ENCODE measurements at regions not wholly inside any gene's neighbourhood (a gene's known extent, or its start where the extent isn't known, plus 50 kb on each side); places are given as distances from the start of the nearest gene placed in this dataset.
A peak's percentile ranks its signal among the peaks of the same experiment; 100 is the strongest.

GRCh38 chr4:108466936-108467902 is 153.2 kb upstream of the RPL34 start:
- H3K27ac Mint-ChIP-seq, result no peak overlapping the region
- H3K4me3 Mint-ChIP-seq, result no peak overlapping the region
- H3K4me1 Mint-ChIP-seq, result peaks cover 13% of the 10 kb centered on the region
- peaks cover 4% of the 10 kb centered on the region for H3K27me3 Mint-ChIP-seq (ENCODE audit: low read depth)
- TF ChIP-seq, protein P1, sequence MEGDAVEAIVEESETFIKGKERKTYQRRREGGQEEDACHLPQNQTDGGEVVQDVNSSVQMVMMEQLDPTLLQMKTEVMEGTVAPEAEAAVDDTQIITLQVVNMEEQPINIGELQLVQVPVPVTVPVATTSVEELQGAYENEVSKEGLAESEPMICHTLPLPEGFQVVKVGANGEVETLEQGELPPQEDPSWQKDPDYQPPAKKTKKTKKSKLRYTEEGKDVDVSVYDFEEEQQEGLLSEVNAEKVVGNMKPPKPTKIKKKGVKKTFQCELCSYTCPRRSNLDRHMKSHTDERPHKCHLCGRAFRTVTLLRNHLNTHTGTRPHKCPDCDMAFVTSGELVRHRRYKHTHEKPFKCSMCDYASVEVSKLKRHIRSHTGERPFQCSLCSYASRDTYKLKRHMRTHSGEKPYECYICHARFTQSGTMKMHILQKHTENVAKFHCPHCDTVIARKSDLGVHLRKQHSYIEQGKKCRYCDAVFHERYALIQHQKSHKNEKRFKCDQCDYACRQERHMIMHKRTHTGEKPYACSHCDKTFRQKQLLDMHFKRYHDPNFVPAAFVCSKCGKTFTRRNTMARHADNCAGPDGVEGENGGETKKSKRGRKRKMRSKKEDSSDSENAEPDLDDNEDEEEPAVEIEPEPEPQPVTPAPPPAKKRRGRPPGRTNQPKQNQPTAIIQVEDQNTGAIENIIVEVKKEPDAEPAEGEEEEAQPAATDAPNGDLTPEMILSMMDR (IDR thresholded peaks at IDR 0.05; ENCODE audit: unreplicated experiment in 3 of 3), result no peak
- H3K36me3 Mint-ChIP-seq (ENCODE audit: low read depth), result no peaks in the 10 kb centered on the region
- no peaks in the 10 kb centered on the region for H3K9me3 Mint-ChIP-seq

DNA sequence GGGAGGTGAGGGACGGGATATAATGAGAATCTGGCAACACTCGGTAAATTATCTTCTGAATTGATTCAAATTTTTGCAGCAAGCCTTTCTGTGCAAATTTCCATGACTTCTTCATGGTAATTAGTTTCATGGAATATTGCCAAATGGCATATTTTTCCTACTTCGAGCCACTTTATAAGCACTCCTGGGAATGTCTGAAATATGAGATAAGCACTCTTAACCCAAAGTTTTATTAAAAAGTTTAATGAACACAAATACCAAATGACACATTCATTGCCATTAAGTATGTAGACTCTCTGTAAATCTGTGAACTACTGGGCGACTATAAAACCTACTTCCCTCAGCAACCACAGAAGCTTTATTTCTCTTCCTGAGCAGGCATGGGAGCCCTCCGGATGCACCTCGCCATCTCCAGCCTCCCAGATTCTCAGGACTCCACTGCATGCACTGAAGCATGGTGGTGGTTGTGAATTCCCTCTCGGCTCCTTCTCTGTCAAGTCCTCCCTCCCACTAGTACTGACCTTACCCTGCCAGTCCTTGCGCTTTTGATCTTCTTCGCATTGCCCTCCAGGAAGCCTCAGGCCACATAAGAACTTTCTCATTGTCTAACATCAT is 154.4 kb upstream of the RPL34 start:
- peaks cover 19% of the 10 kb centered on the region for H3K4me1 Mint-ChIP-seq
- no peak overlapping the region for H3K4me3 Mint-ChIP-seq
- no peaks in the 10 kb centered on the region for H3K9me3 Mint-ChIP-seq
- peak overlapping the region in 2 of 3 experiments; percentile 29 to 63 for H3K27ac Mint-ChIP-seq
- H3K36me3 Mint-ChIP-seq (ENCODE audit: low read depth), result no peaks in the 10 kb centered on the region
- H3K27me3 Mint-ChIP-seq (ENCODE audit: low read depth), result peaks cover 4% of the 10 kb centered on the region
- TF ChIP-seq, protein P1 (IDR thresholded peaks at IDR 0.05; ENCODE audit: unreplicated experiment in 3 of 3), result no peak

GRCh38 chr4:108458681-108459080 is 161.7 kb upstream of the RPL34 start:
- TF ChIP-seq, protein P1 (IDR thresholded peaks at IDR 0.05; ENCODE audit: unreplicated experiment in 3 of 3), result no peak
- Mint-ChIP-seq H3K27me3 (ENCODE audit: low read depth) (no peaks in the 10 kb centered on the region), H3K4me1 (peaks cover 31% of the 10 kb centered on the region), H3K36me3 (ENCODE audit: low read depth) (no peaks in the 10 kb centered on the region), H3K9me3 (no peaks in the 10 kb centered on the region), H3K27ac (no peak overlapping the region), H3K4me3 (no peak overlapping the region)

- Mint-ChIP-seq H3K36me3 (ENCODE audit: low read depth) (no peaks in the 10 kb centered on the region), H3K27me3 (ENCODE audit: low read depth) (peaks cover 4% of the 10 kb centered on the region), H3K27ac (peak overlapping the region in 1 of 3 experiments; percentile 12), H3K4me1 (peaks cover 21% of the 10 kb centered on the region), H3K4me3 (no peak overlapping the region), H3K9me3 (no peaks in the 10 kb centered on the region)
- TF ChIP-seq, protein P1 (IDR thresholded peaks at IDR 0.05; ENCODE audit: unreplicated experiment in 3 of 3), result no peak
Measured at GRCh38 chr4:108454227-108454626, 166.1 kb upstream of the RPL34 start.

DNA sequence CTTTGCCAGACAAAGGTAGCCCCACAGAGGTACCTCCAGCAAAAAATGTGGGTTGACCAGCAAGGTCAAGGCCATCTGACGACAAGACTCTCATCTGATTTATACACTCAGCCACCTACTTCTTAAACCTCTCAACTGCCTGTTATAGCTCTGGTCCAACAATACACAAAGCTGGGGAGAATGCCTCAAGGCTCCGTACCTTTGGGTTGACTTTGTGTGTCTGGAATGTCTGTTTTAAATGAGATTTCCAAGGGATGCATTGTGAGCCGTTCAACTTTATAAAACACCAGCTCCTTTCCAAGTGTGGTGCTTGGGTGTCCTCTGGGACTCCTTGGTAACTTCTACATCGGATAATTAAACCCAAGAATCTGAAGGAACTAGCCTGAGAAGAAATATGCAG is 167.0 kb upstream of the RPL34 start:
- Mint-ChIP-seq H3K36me3 (ENCODE audit: low read depth) (no peaks in the 10 kb centered on the region), H3K27ac (no peak overlapping the region), H3K4me3 (no peak overlapping the region), H3K4me1 (peaks cover 21% of the 10 kb centered on the region), H3K27me3 (ENCODE audit: low read depth) (peaks cover 4% of the 10 kb centered on the region), H3K9me3 (no peaks in the 10 kb centered on the region)
- TF ChIP-seq, protein P1 (IDR thresholded peaks at IDR 0.05; ENCODE audit: unreplicated experiment in 3 of 3), result no peak

Measured in nephron (organoid).